A673 (cell line): ENCODE measurements at regions not wholly inside any gene's neighbourhood (a gene's known extent, or its start where the extent isn't known, plus 50 kb on each side); places are given as distances from the start of the nearest gene placed in this dataset.

Experiments
- EZH2 ChIP-seq: fragments of 200-600 bp; sonication (generic); IDR thresholded peaks from 2 replicates; pipeline ENCODE4 v1.6.1; 2017; ENCODE audit warnings: borderline replicate concordance, low read depth, mild to moderate bottlenecking, mixed read lengths, antibody characterized with exemption, low read length; ENCODE audit not compliant: poor library complexity, severe bottlenecking
- TF ChIP-seq, protein P1 (sequence below): fragments of 300-800, 200-600 bp; sonication (generic); conservative IDR thresholded peaks from 2 replicates; pipeline ENCODE4 v1.5.1; 2017; ENCODE audit warnings: low read depth, mild to moderate bottlenecking, antibody characterized with exemption, low read length, moderate library complexity, mixed read lengths

DNA sequence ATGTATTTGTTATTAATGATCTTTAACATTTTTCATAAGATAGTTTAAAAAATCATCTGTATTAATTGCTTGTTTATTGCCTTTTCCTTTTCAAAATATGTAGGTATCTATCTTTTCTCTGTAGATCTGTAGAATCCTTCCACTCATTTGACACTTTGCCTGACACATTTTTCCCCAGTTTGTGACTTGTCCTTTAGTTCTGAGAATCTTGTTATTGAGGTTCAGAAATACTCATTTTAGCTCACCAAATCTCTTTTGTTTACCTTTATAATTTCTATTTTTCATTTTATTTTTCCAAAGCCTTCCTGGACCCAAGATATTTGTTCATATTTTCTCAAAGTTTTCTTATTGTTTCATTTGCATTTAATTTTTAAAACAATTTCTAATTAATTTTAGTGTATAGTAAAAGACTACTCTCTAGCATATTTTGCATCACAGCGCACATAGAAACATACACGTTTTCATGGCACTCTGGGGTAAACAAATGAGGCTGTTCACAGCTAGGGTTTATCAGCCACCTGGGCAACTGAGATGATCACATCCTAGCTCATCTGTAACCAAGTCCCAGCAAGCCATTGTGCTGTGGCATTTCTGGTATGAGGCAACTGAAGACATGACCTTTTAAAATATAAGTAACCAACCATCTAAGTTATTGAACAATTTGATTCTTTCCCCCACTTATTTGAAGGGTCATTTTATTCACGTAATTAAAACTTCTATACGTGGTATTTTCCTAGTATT, 275.7 kb downstream of the ADGB start:
- TF ChIP-seq, protein P1, sequence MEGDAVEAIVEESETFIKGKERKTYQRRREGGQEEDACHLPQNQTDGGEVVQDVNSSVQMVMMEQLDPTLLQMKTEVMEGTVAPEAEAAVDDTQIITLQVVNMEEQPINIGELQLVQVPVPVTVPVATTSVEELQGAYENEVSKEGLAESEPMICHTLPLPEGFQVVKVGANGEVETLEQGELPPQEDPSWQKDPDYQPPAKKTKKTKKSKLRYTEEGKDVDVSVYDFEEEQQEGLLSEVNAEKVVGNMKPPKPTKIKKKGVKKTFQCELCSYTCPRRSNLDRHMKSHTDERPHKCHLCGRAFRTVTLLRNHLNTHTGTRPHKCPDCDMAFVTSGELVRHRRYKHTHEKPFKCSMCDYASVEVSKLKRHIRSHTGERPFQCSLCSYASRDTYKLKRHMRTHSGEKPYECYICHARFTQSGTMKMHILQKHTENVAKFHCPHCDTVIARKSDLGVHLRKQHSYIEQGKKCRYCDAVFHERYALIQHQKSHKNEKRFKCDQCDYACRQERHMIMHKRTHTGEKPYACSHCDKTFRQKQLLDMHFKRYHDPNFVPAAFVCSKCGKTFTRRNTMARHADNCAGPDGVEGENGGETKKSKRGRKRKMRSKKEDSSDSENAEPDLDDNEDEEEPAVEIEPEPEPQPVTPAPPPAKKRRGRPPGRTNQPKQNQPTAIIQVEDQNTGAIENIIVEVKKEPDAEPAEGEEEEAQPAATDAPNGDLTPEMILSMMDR = no peak
- no peak for TF ChIP-seq EZH2
